ENCODE measurements at regions not wholly inside any gene's neighbourhood (a gene's known extent, or its start where the extent isn't known, plus 50 kb on each side); places are given as distances from the start of the nearest gene placed in this dataset.

GRCh38 chr3:154956815-154957214, 123.3 kb upstream of the MME start:
- TF ChIP-seq CTCF (IDR thresholded peaks at IDR 0.05) (no peak), RAD21 (conservative IDR thresholded peaks at IDR 0.05 in 1 of 2, IDR thresholded peaks at IDR 0.05 in 1 of 2) (no peak), POLR2A (IDR thresholded peaks at IDR 0.05; ENCODE audit: low read length) (no peak), E2F6 (IDR thresholded peaks at IDR 0.05; ENCODE audit: borderline replicate concordance, low read depth) (no peak), PHF8 (IDR thresholded peaks at IDR 0.05; ENCODE audit: borderline replicate concordance, low read depth) (no peak), CEBPB (IDR thresholded peaks at IDR 0.05) (no peak), JUNB (IDR thresholded peaks at IDR 0.05) (no peak), EP300 (IDR thresholded peaks at IDR 0.05) (no peak), KDM5A (IDR thresholded peaks at IDR 0.05) (no peak), ESRRA (IDR thresholded peaks at IDR 0.05; ENCODE audit: borderline replicate concordance, low read length) (no peak), RFX5 (IDR thresholded peaks at IDR 0.05) (no peak), NR3C1 (IDR thresholded peaks at IDR 0.05) (no peak)

All from A549 (cell line).